22Rv1 (cell line): ENCODE measurements at regions not wholly inside any gene's neighbourhood (a gene's known extent, or its start where the extent isn't known, plus 50 kb on each side); places are given as distances from the start of the nearest gene placed in this dataset.

Experiments
- CTCF ChIP-seq: fragments of 450-650 bp; IDR thresholded peaks from 2 replicates; pipeline ENCODE4 v1.5.1; 2017; ENCODE audit warnings: mild to moderate bottlenecking
- ZFX ChIP-seq: fragments of 450-650 bp; IDR thresholded peaks from 2 replicates; pipeline ENCODE4 v1.6.1; 2017; ENCODE audit warnings: antibody characterized with exemption, borderline replicate concordance

- TF ChIP-seq CTCF (no peak), ZFX (no peak)
These were observed 556.6 kb downstream of the TLE1 start for GRCh38 chr9:81132796-81133195.
